Stomach (tissue), 4 donors: ENCODE measurements at regions not wholly inside any gene's neighbourhood (a gene's known extent, or its start where the extent isn't known, plus 50 kb on each side); places are given as distances from the start of the nearest gene placed in this dataset.

Experiments
- CTCF ChIP-seq, 7 experiments: fragments of 450-650 bp in 4 of 7; fragments of 200-600 bp in 3 of 7; sonication (generic) in 3 of 7; IDR thresholded peaks; one replicate each; pipeline ENCODE4 v1.5.1; 2016 to 2019; ENCODE audit warnings: antibody characterized with exemption in 7 of 7, control low read depth in 2 of 7, mild to moderate bottlenecking in 1 of 7
- EP300 ChIP-seq: sonication (generic); formaldehyde crosslinking; IDR thresholded peaks from one replicate; pipeline ENCODE4 v1.6.1; 2017; ENCODE audit warnings: antibody characterized with exemption
- POLR2A ChIP-seq, 4 donors: fragments of 450-650 bp; IDR thresholded peaks; one replicate each; pipeline ENCODE4 v1.6.1; 2016; ENCODE audit warnings: antibody characterized with exemption in 4 of 4, control low read depth in 2 of 4, mild to moderate bottlenecking in 1 of 4, moderate library complexity in 1 of 4
- POLR2AphosphoS5 ChIP-seq, 3 donors: sonication (generic); formaldehyde crosslinking; IDR thresholded peaks; one replicate each; pipeline ENCODE4 v1.6.1; 2016; ENCODE audit warnings: antibody characterized with exemption in 3 of 3

GRCh38 chr14:76971549-76971948, 57.0 kb downstream of the IRF2BPL start:
- TF ChIP-seq POLR2AphosphoS5 (IDR thresholded peaks at IDR 0.05) (no peak), CTCF (IDR thresholded peaks at IDR 0.05) (no peak), POLR2A (IDR thresholded peaks at IDR 0.05) (no peak), EP300 (no peak)
